ENCODE measurements at regions not wholly inside any gene's neighbourhood (a gene's known extent, or its start where the extent isn't known, plus 50 kb on each side); places are given as distances from the start of the nearest gene placed in this dataset.

DNA sequence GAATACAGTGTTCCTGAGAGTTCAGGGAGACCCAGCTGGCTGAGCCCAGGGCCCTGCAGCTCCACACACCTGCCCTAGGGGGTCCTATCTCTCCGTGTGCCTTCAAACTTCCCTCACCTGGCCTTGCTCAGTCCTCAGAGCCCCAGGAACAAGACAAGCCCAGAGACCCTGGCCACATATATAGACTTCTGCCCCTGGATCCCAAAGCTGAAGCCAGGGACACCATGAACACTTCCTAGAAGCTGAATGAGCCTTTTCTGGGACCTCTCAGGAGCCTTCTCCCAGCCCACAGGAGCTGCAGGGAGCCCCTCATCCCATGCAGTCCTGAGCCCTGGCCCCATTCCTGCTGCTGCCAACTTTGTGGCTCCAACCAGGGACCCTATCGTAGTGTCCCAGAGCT is 190.5 kb downstream of the DICER1 start:
- no peak overlapping the region for H4K8ac ChIP-seq (ENCODE audit: extremely low read depth, insufficient read depth, low read length)
- H3K27me3 ChIP-seq (replicated peaks in 1 of 4; ENCODE audit: control insufficient read depth in 3 of 4, extremely low read depth in 1 of 4, insufficient read depth in 3 of 4, low read length in 3 of 4): no peaks in the 10 kb centered on the region
- no peaks in the 10 kb centered on the region for H3K79me2 ChIP-seq (ENCODE audit: control insufficient read depth in 1 of 2, insufficient read depth in 2 of 2, low read length in 2 of 2)
- no peak overlapping the region for H3K4ac ChIP-seq (replicated peaks; ENCODE audit: insufficient read length, low read depth, low read length)
- H3K36me3 ChIP-seq (ENCODE audit: control insufficient read depth in 2 of 4, insufficient read depth in 4 of 4, low read length in 3 of 4): no peaks in the 10 kb centered on the region
- H3K9ac ChIP-seq (replicated peaks in 1 of 4; ENCODE audit: extremely low read depth in 1 of 4, low read depth in 3 of 4, low read length in 3 of 4): no peak overlapping the region
- ChIA-PET POLR2A (ENCODE audit: partially characterized antibody) (interaction anchor here (0.6 kb wide), 1 partner anchor 138 kb away, joined by 3 read pairs; no protein-coding TSS in a partner anchor), CTCF (ENCODE audit: partially characterized antibody) (no interaction called here)
- no peak overlapping the region for H2BK20ac ChIP-seq (ENCODE audit: low read length)
- no peaks in the 10 kb centered on the region for H4K20me1 ChIP-seq (replicated peaks in 1 of 2; ENCODE audit: control insufficient read depth in 1 of 2, insufficient read depth in 2 of 2, low read length in 2 of 2)
- no peak overlapping the region for H3K23ac ChIP-seq (ENCODE audit: insufficient read length)
- no peaks in the 10 kb centered on the region for H3K23me2 ChIP-seq (ENCODE audit: low read depth, low read length)
- no peak overlapping the region for H3K27ac ChIP-seq (ENCODE audit: low read depth, low read length)
- no peak overlapping the region for H2BK5ac ChIP-seq (ENCODE audit: low read depth, low read length)
- no peak overlapping the region for H2AFZ ChIP-seq (ENCODE audit: low read length)
- H4K91ac ChIP-seq (replicated peaks; ENCODE audit: insufficient read length, low read length): no peak overlapping the region
- no peak overlapping the region for H3K4me2 ChIP-seq (ENCODE audit: insufficient read depth in 1 of 2, low read depth in 2 of 2, low read length in 2 of 2)
- no peak overlapping the region for H3K4me3 ChIP-seq (ENCODE audit: extremely low read depth in 1 of 4, insufficient read depth in 2 of 4, low read depth in 3 of 4, low read length in 4 of 4)
- no peak overlapping the region for H2BK15ac ChIP-seq (ENCODE audit: low read length)
- TF ChIP-seq CREB1 (IDR thresholded peaks at IDR 0.05) (no peak), KDM4A (IDR thresholded peaks at IDR 0.05; ENCODE audit: low read depth, low read length, severe bottlenecking) (no peak), FOSL1 (IDR thresholded peaks at IDR 0.05; ENCODE audit: insufficient read depth, low read depth, low read length) (no peak)
- 94% methylated on average over 2 of the region's 2 CpGs; no CpG with 5 or more reads in 1 of the 2 experiments for WGBS, 2 experiments (ENCODE audit: extremely low coverage in 1 of 2, insufficient coverage in 1 of 2, insufficient read length in 1 of 2, insufficient replicate concordance in 2 of 2, low coverage in 1 of 2, low lambda C conversion rate in 2 of 2, missing lambda C conversion rate in 1 of 2)
- no peak overlapping the region for H3K56ac ChIP-seq (replicated peaks; ENCODE audit: insufficient read length, low read depth, low read length)
- FAIRE-seq (no peak), DNase-seq (ENCODE audit: low read depth in 1 of 2, low spot score in 2 of 2) (no peak)
- no peaks in the 10 kb centered on the region for H3K79me1 ChIP-seq (ENCODE audit: low read depth, low read length)
- H2AK5ac ChIP-seq (ENCODE audit: low read depth, low read length): no peak overlapping the region
- no peaks in the 10 kb centered on the region; a peak in 1 of 7 replicates for H3K4me1 ChIP-seq (replicated peaks in 1 of 4; ENCODE audit: control insufficient read depth in 3 of 4, insufficient read depth in 4 of 4, low read length in 3 of 4)
- no peak overlapping the region for H3K14ac ChIP-seq (ENCODE audit: insufficient read length)
- no peak overlapping the region for H2BK120ac ChIP-seq (replicated peaks; ENCODE audit: low read depth, low read length)
- H2BK12ac ChIP-seq (ENCODE audit: low read depth, low read length): no peak overlapping the region
- H3K9me3 ChIP-seq (ENCODE audit: insufficient read depth in 2 of 2, low read depth in 1 of 2, low read length in 1 of 2): no peaks in the 10 kb centered on the region
- no peak overlapping the region for H3K18ac ChIP-seq (ENCODE audit: extremely low read depth, low read length)
- H4K5ac ChIP-seq (ENCODE audit: insufficient read length, low read depth, low read length): no peak overlapping the region

All from H1 (cell line).